A673 (cell line): ENCODE measurements at regions not wholly inside any gene's neighbourhood (a gene's known extent, or its start where the extent isn't known, plus 50 kb on each side); places are given as distances from the start of the nearest gene placed in this dataset.

ENCODE experiments used
- BruUV-seq: library from RNA; stranded (reverse); fragments of 400-500 nt; replicated peaks from 2 replicates; lab custom pipeline; 2021; lab: Mats Ljungman, UMichigan
- CTCF ChIA-PET: fragments of 300-600 bp; sonication (Branson Sonifier 250); formaldehyde crosslinking; loops from one replicate; lab custom pipeline; 2022; ENCODE audit warnings: antibody characterized with exemption; lab: Charles Lee
- POLR2A ChIA-PET: fragments of 300-600 bp; sonication (Branson Sonifier 250); formaldehyde crosslinking; loops from one replicate; lab custom pipeline; 2022; ENCODE audit warnings: antibody characterized with exemption; ENCODE audit not compliant: low non-redundant PET; lab: Charles Lee
- DNase-seq: peaks from one replicate; pipeline ENCODE4 v3.0.0-alpha.2; 2015; ENCODE audit warnings: low spot score
- H3K27ac ChIP-seq: fragments of 200-600 bp; sonication (generic); 2 replicates; pipeline ENCODE4 v1.5.1; 2016; ENCODE audit warnings: mixed run types, low read depth, mild to moderate bottlenecking, mixed read lengths, antibody characterized with exemption, low read length; ENCODE audit not compliant: poor library complexity, severe bottlenecking
- H3K27me3 ChIP-seq: fragments of 200-600 bp; sonication (generic); replicated peaks from 2 replicates; pipeline ENCODE4 v1.6.1; 2017; ENCODE audit warnings: mixed run types, low read depth, mild to moderate bottlenecking, mixed read lengths, antibody characterized with exemption, low read length; ENCODE audit not compliant: insufficient read depth, poor library complexity
- H3K36me3 ChIP-seq: fragments of 200-600 bp; sonication (generic); 2 replicates; pipeline ENCODE4 v1.6.1; 2016; ENCODE audit warnings: mixed run types, mild to moderate bottlenecking, mixed read lengths, antibody characterized with exemption, low read length; ENCODE audit not compliant: insufficient read depth, poor library complexity, severe bottlenecking
- H3K4me1 ChIP-seq: fragments of 200-600 bp; sonication (generic); 2 replicates; pipeline ENCODE4 v1.6.1; 2017; ENCODE audit warnings: mixed run types, mild to moderate bottlenecking, mixed read lengths, antibody characterized with exemption, low read length; ENCODE audit not compliant: insufficient read depth, poor library complexity, severe bottlenecking
- H3K4me3 ChIP-seq: fragments of 200-600 bp; sonication (generic); 2 replicates; pipeline ENCODE4 v1.5.1; 2016; ENCODE audit warnings: low read depth, mixed run types, mild to moderate bottlenecking, mixed read lengths, low read length; ENCODE audit not compliant: poor library complexity, severe bottlenecking
- H3K9me3 ChIP-seq: fragments of 200-600 bp; sonication (generic); 2 replicates; pipeline ENCODE4 v1.6.1; 2016; ENCODE audit warnings: mixed run types, low read depth, mild to moderate bottlenecking, mixed read lengths, antibody characterized with exemption, low read length; ENCODE audit not compliant: poor library complexity, severe bottlenecking
- CTCF ChIP-seq: fragments of 300-800, 200-600 bp; sonication (generic); conservative IDR thresholded peaks from 2 replicates; pipeline ENCODE4 v1.5.1; 2017; ENCODE audit warnings: low read depth, mild to moderate bottlenecking, antibody characterized with exemption, low read length, moderate library complexity, mixed read lengths
- EZH2 ChIP-seq: fragments of 200-600 bp; sonication (generic); IDR thresholded peaks from 2 replicates; pipeline ENCODE4 v1.6.1; 2017; ENCODE audit warnings: borderline replicate concordance, low read depth, mild to moderate bottlenecking, mixed read lengths, antibody characterized with exemption, low read length; ENCODE audit not compliant: poor library complexity, severe bottlenecking
- intact Hi-C: fragments of 100-400 bp; cut with micrococcal nuclease; formaldehyde crosslinking; loops from one replicate; pipeline ENCODE4 v1.10.0; 2022; ENCODE audit not compliant: unreplicated experiment

DNA sequence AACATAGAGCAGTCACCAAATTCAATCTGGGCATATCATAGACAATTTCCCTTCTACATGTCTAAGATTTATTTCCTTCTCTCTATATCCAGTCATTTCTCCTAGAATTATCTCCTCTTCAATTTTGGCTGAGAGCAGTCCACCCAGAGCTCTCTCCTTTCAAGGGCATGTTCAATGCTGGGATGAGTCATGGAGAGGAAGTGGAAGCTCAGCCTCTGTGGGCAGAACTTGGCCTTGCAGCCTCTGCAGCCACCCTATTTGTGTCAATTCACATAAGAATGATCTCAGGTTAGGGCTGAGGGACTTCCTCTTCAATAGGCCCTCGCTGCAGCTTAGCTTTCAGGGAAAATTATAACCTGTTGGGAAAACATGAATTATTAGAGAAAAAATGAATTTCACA is 560.8 kb downstream of the POM121L12 start:
- TF ChIP-seq CTCF (no peak), EZH2 (no peak)
- Histone ChIP-seq H3K27me3 (no peaks in the 10 kb centered on the region), H3K36me3 (no peaks in the 10 kb centered on the region), H3K4me3 (no peak overlapping the region), H3K9me3 (peaks cover 59% of the 10 kb centered on the region), H3K27ac (no peak overlapping the region), H3K4me1 (no peaks in the 10 kb centered on the region)
- DNase-seq = no peak
- intact Hi-C loops = no loop called here
- POLR2A ChIA-PET = no interaction called here
- CTCF ChIA-PET = no interaction called here
- BruUV-seq = no TSS peak

GRCh38 chr7:53600296-53600695 is 564.9 kb downstream of the POM121L12 start:
- no peak for DNase-seq
- Histone ChIP-seq H3K9me3 (peaks cover 46% of the 10 kb centered on the region), H3K4me3 (no peak overlapping the region), H3K36me3 (no peaks in the 10 kb centered on the region), H3K4me1 (no peaks in the 10 kb centered on the region), H3K27me3 (no peaks in the 10 kb centered on the region), H3K27ac (no peak overlapping the region)
- CTCF ChIA-PET = no interaction called here
- TF ChIP-seq EZH2 (no peak), CTCF (no peak)
- intact Hi-C loops = no loop called here
- no TSS peak for BruUV-seq
- POLR2A ChIA-PET = no interaction called here

DNA sequence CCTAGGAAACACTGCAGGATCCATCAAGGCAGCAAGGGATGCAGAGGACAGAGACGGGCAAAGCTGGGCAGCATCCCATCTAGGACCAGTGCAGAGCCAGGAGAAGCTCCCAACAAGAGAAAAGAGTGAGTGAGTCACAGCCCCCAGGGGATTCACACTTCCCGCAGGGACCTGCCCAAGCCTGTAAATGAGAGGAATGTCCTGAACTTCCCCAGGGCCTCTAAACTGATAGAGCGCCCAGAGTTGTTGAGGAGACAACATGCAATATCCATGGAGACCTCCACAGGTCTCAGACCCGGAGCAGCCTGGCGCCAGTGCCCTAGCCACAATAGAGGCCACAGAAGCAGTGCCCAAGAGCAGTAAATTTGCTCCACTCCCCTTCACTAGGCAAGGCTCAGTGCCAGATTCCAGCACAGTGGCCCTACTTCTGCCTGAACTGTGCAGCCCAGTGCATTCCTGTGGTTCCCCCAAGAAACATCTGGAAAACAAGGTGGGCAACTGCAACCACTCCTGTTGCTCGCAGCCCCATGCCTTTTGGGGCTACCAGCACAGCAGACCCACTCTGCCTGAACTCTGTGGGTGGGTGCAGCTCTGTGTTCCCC is 567.5 kb downstream of the POM121L12 start:
- no peak for DNase-seq
- ChIA-PET POLR2A (no interaction called here), CTCF (no interaction called here)
- TF ChIP-seq CTCF = no peak
- no peak for TF ChIP-seq EZH2
- no TSS peak for BruUV-seq
- no peaks in the 10 kb centered on the region for H3K4me1 ChIP-seq
- H3K27me3 ChIP-seq = no peaks in the 10 kb centered on the region
- intact Hi-C loops = no loop called here
- peaks cover 40% of the 10 kb centered on the region for H3K9me3 ChIP-seq
- no peak overlapping the region for H3K4me3 ChIP-seq
- H3K36me3 ChIP-seq = no peaks in the 10 kb centered on the region
- H3K27ac ChIP-seq = no peak overlapping the region
